GM12864 (cell line): ENCODE measurements at regions not wholly inside any gene's neighbourhood (a gene's known extent, or its start where the extent isn't known, plus 50 kb on each side); places are given as distances from the start of the nearest gene placed in this dataset.

Experiments used
- DNase-seq: peaks from one replicate; pipeline ENCODE4 v3.0.0-alpha.2; 2011; ENCODE audit warnings: low read depth
- H3K4me3 ChIP-seq: 2 replicates; pipeline ENCODE4 v1.5.1; 2011; ENCODE audit warnings: mild to moderate bottlenecking, low read depth, low read length, control low read depth
- CTCF ChIP-seq: IDR thresholded peaks from 2 replicates; pipeline ENCODE4 v1.5.1; 2011; ENCODE audit warnings: low read depth, mild to moderate bottlenecking, moderate library complexity, low read length, control low read depth, inconsistent platforms; ENCODE audit errors: missing control alignments

- no peak overlapping the region for H3K4me3 ChIP-seq
- no peak for TF ChIP-seq CTCF
- no peak for DNase-seq
These were observed 131.0 kb upstream of the SLC34A2 start for GRCh38 chr4:25524663-25525062.

- DNase-seq, result no peak
- no peak for TF ChIP-seq CTCF
- H3K4me3 ChIP-seq, result no peak overlapping the region
These were observed 129.8 kb upstream of the SLC34A2 start for GRCh38 chr4:25525896-25526295.

DNA sequence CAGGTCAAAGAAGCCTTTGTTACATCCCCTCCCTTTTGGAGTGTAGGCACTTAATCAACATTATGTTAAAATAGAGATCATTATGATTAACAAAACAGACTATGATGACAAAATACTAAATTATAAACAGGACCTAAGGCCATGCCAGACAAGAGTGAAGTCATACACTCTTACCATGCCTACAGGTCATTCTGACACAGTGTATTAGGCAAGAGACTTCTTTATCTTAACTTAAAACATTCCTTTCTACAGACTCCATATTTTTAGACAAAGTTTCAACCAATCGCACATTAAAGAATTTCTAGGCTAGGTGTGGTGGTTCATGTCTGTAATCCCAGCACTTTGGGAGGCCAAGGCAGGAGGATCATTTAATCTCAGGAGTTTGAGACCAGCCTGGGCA is 128.6 kb upstream of the SLC34A2 start:
- DNase-seq, result no peak
- H3K4me3 ChIP-seq, result no peak overlapping the region
- TF ChIP-seq CTCF, result no peak

GRCh38 chr4:25528391-25528790 is 127.3 kb upstream of the SLC34A2 start:
- DNase-seq, result no peak
- no peak overlapping the region for H3K4me3 ChIP-seq
- no peak for TF ChIP-seq CTCF

- no peak for DNase-seq
- no peak overlapping the region for H3K4me3 ChIP-seq
- peak; percentile 34 for TF ChIP-seq CTCF
These were observed 124.4 kb upstream of the SLC34A2 start for GRCh38 chr4:25531272-25531671.

GRCh38 chr4:25532591-25532990 is 123.1 kb upstream of the SLC34A2 start:
- DNase-seq, result no peak

More at GRCh38 chr4:25532591-25532990, 123.1 kb upstream of the SLC34A2 start:
- no peak overlapping the region for H3K4me3 ChIP-seq
- TF ChIP-seq CTCF, result no peak
